GM12891 (cell line): ENCODE measurements at regions not wholly inside any gene's neighbourhood (a gene's known extent, or its start where the extent isn't known, plus 50 kb on each side); places are given as distances from the start of the nearest gene placed in this dataset.
"Not testable (repeated sequence)": the region's sequence is repeated elsewhere in the genome, so short reads cannot be mapped to it uniquely, and the experiment has no call there.

Experiments used
- DNase-seq: peaks from one replicate; pipeline ENCODE4 v3.0.0; 2011; ENCODE audit warnings: low spot score; ENCODE audit not compliant: insufficient read length
- FAIRE-seq: peaks from 2 replicates; lab custom pipeline; 2011; peaks lifted over from hg19 to GRCh38; lab: Jason Lieb, UNC
- PAX5 ChIP-seq: IDR thresholded peaks from 2 replicates; pipeline ENCODE4 v1.6.1; 2011; ENCODE audit warnings: low read length, moderate library complexity, mild to moderate bottlenecking; ENCODE audit not compliant: insufficient read depth, severe bottlenecking
- POLR2A ChIP-seq: IDR thresholded peaks from 2 replicates; pipeline ENCODE4 v1.6.1; 2011; ENCODE audit warnings: low read depth, low read length, control low read depth
- POLR2AphosphoS5 ChIP-seq: IDR thresholded peaks from 2 replicates; pipeline ENCODE4 v1.6.1; 2011; ENCODE audit warnings: low read depth, low read length, control low read depth
- POU2F2 ChIP-seq: IDR thresholded peaks from 2 replicates; pipeline ENCODE4 v1.6.1; 2011; ENCODE audit warnings: low read depth, mild to moderate bottlenecking, control low read depth, low read length, moderate library complexity
- SPI1 ChIP-seq: IDR thresholded peaks from 2 replicates; pipeline ENCODE4 v1.6.1; 2011; ENCODE audit warnings: low read depth, low read length, control low read depth
- TAF1 ChIP-seq: IDR thresholded peaks from 2 replicates; pipeline ENCODE4 v1.6.1; 2011; ENCODE audit warnings: low read depth, low read length, control low read depth

- DNase-seq (no peak), FAIRE-seq (no peak)
Observed at GRCh38 chr1:222385955-222386354, 161.9 kb downstream of the HHIPL2 start.

GRCh38 chr1:222385262-222385661 is 162.6 kb downstream of the HHIPL2 start:
- DNase-seq = no peak
- TF ChIP-seq POU2F2 (no peak), POLR2A (no peak), PAX5 (no peak), POLR2AphosphoS5 (no peak), SPI1 (no peak), TAF1 (no peak)
- FAIRE-seq = no peak

More at GRCh38 chr1:222385955-222386354, 161.9 kb downstream of the HHIPL2 start:
- TF ChIP-seq SPI1 = no peak
- TF ChIP-seq PAX5 = no peak
- TF ChIP-seq TAF1 = no peak
- TF ChIP-seq POU2F2 = no peak
- no peak for TF ChIP-seq POLR2A
- no peak for TF ChIP-seq POLR2AphosphoS5

- TF ChIP-seq POU2F2 = no peak
- no peak for TF ChIP-seq POLR2AphosphoS5
- no peak for TF ChIP-seq SPI1
- TF ChIP-seq PAX5 = no peak
- no peak for TF ChIP-seq POLR2A
- no peak for TF ChIP-seq TAF1
- FAIRE-seq = no peak
Observed at GRCh38 chr1:222384531-222384930, 163.4 kb downstream of the HHIPL2 start.

GRCh38 chr1:222382171-222382570 is 165.7 kb downstream of the HHIPL2 start:
- FAIRE-seq (no peak), DNase-seq (no peak)
- TF ChIP-seq PAX5 (no peak), POLR2AphosphoS5 (no peak), POLR2A (no peak), POU2F2 (no peak), TAF1 (no peak), SPI1 (no peak)

More at GRCh38 chr1:222384531-222384930, 163.4 kb downstream of the HHIPL2 start:
- no peak for DNase-seq

GRCh38 chr1:222377428-222378088 is 170.3 kb downstream of the HHIPL2 start:
- no peak for TF ChIP-seq PAX5
- no peak for TF ChIP-seq SPI1
- no peak for TF ChIP-seq TAF1
- TF ChIP-seq POLR2A = no peak
- no peak for TF ChIP-seq POU2F2
- no peak for TF ChIP-seq POLR2AphosphoS5
- FAIRE-seq (no peak), DNase-seq (no peak)

GRCh38 chr1:222376791-222377190 is 171.1 kb downstream of the HHIPL2 start:
- DNase-seq, FAIRE-seq: not testable (repeated sequence)

- no peak for FAIRE-seq
Observed at GRCh38 chr1:222375701-222376100, 172.2 kb downstream of the HHIPL2 start.

GRCh38 chr1:222373831-222374602 is 173.9 kb downstream of the HHIPL2 start:
- FAIRE-seq (no peak), DNase-seq (no peak)
- no peak for TF ChIP-seq PAX5
- TF ChIP-seq POLR2AphosphoS5 = no peak
- TF ChIP-seq POU2F2 = no peak
- no peak for TF ChIP-seq POLR2A
- no peak for TF ChIP-seq TAF1
- TF ChIP-seq SPI1 = no peak

More at GRCh38 chr1:222375701-222376100, 172.2 kb downstream of the HHIPL2 start:
- DNase-seq = no peak
- TF ChIP-seq PAX5 (no peak), POLR2AphosphoS5 (no peak), TAF1 (no peak), SPI1 (no peak), POU2F2 (no peak), POLR2A (no peak)

- no peak for FAIRE-seq
- TF ChIP-seq POLR2AphosphoS5 (no peak), SPI1 (no peak), POU2F2 (no peak), PAX5 (no peak), POLR2A (no peak)
- DNase-seq = no peak
Observed at GRCh38 chr1:222373216-222373615, 174.7 kb downstream of the HHIPL2 start.

GRCh38 chr1:222372221-222372620 is 175.7 kb downstream of the HHIPL2 start:
- FAIRE-seq (no peak), DNase-seq (no peak)
- TF ChIP-seq POLR2AphosphoS5 (no peak), TAF1 (no peak), PAX5 (no peak), POLR2A (no peak), SPI1 (no peak), POU2F2 (no peak)
